HG03442 (cell line): ENCODE measurements at regions not wholly inside any gene's neighbourhood (a gene's known extent, or its start where the extent isn't known, plus 50 kb on each side); places are given as distances from the start of the nearest gene placed in this dataset.

Experiments used
- ATAC-seq: cut with Tn5 transposase; IDR thresholded peaks from one replicate; pipeline ENCODE4 v1.9.1; 2021; ENCODE audit warnings: mild to moderate bottlenecking, moderate library complexity; ENCODE audit not compliant: unreplicated experiment

- ATAC-seq = no peak
Observed at GRCh38 chr4:184575306-184575705, 73.9 kb downstream of the CASP3 start.

- ATAC-seq = no peak
Observed at GRCh38 chr4:184574861-184575260, 74.4 kb downstream of the CASP3 start.

GRCh38 chr4:184573701-184574100 lies 75.5 kb downstream of the CASP3 start:
- no peak for ATAC-seq

- ATAC-seq = no peak
Observed at GRCh38 chr4:184568770-184569169, 80.5 kb downstream of the CASP3 start.

GRCh38 chr4:184563621-184564020 lies 85.6 kb downstream of the CASP3 start:
- ATAC-seq = no peak

GRCh38 chr4:184558996-184559395 lies 84.6 kb upstream of the IRF2 start:
- no peak for ATAC-seq

GRCh38 chr4:184553891-184554290 lies 79.5 kb upstream of the IRF2 start:
- ATAC-seq = no peak

- no peak for ATAC-seq
Observed at GRCh38 chr4:184550476-184550875, 76.1 kb upstream of the IRF2 start.

GRCh38 chr4:184548648-184549341 lies 74.4 kb upstream of the IRF2 start:
- ATAC-seq = no peak

- no peak for ATAC-seq
Observed at GRCh38 chr4:184548316-184548647, 73.9 kb upstream of the IRF2 start.

GRCh38 chr4:184544788-184545409 lies 70.5 kb upstream of the IRF2 start:
- no peak for ATAC-seq

GRCh38 chr4:184541907-184542306 lies 67.6 kb upstream of the IRF2 start:
- ATAC-seq = no peak

- ATAC-seq = no peak
Observed at GRCh38 chr4:184540307-184540706, 66.0 kb upstream of the IRF2 start.

GRCh38 chr4:184538023-184538599 lies 63.8 kb upstream of the IRF2 start:
- peak; percentile 46 for ATAC-seq

GRCh38 chr4:184537269-184538022 lies 63.1 kb upstream of the IRF2 start:
- ATAC-seq = peak; percentile 60

- ATAC-seq = no peak
Observed at GRCh38 chr4:184536881-184537248, 62.5 kb upstream of the IRF2 start.

GRCh38 chr4:184536065-184536880 lies 61.9 kb upstream of the IRF2 start:
- no peak for ATAC-seq

- ATAC-seq = peak; percentile 49
Observed at GRCh38 chr4:184534511-184535391, 60.4 kb upstream of the IRF2 start.

GRCh38 chr4:184533908-184534307 lies 59.6 kb upstream of the IRF2 start:
- ATAC-seq = no peak

GRCh38 chr4:184531008-184531407 lies 56.7 kb upstream of the IRF2 start:
- no peak for ATAC-seq
